ENCODE measurements at regions not wholly inside any gene's neighbourhood (a gene's known extent, or its start where the extent isn't known, plus 50 kb on each side); places are given as distances from the start of the nearest gene placed in this dataset.

GRCh38 chr6:37105148-37106050 lies 64.6 kb upstream of the PIM1 start:
- no peak for DNase-seq

- no peak for DNase-seq
These were observed 63.9 kb upstream of the PIM1 start for GRCh38 chr6:37106051-37106363.

GRCh38 chr6:37106554-37106953 lies 63.4 kb upstream of the PIM1 start:
- no peak for DNase-seq

GRCh38 chr6:37106982-37107491 lies 62.9 kb upstream of the PIM1 start:
- DNase-seq, result no peak

- DNase-seq, result peak; percentile 59
These were observed 60.0 kb upstream of the PIM1 start for GRCh38 chr6:37109714-37110499.

GRCh38 chr6:37110500-37111461 lies 59.2 kb upstream of the PIM1 start:
- no peak for DNase-seq

- no peak for DNase-seq
These were observed 56.0 kb upstream of the PIM1 start for GRCh38 chr6:37113976-37114375.

- no peak for DNase-seq
These were observed 55.3 kb upstream of the PIM1 start for GRCh38 chr6:37114612-37115011.

GRCh38 chr6:37115236-37115895 lies 54.6 kb upstream of the PIM1 start:
- DNase-seq, result no peak

GRCh38 chr6:37116326-37116725 lies 53.6 kb upstream of the PIM1 start:
- no peak for DNase-seq

GRCh38 chr6:37119387-37119886 lies 50.5 kb upstream of the PIM1 start:
- no peak for DNase-seq

Data from DMS79 treated with DMSO at 0.1 percent for 48 hours (cell line).